Fibroblast of lung (primary cell): ENCODE measurements at regions not wholly inside any gene's neighbourhood (a gene's known extent, or its start where the extent isn't known, plus 50 kb on each side); places are given as distances from the start of the nearest gene placed in this dataset.

Experiments used
- EZH2 ChIP-seq: IDR thresholded peaks from 2 replicates; pipeline ENCODE4 v1.5.1; 2012; ENCODE audit warnings: low read length, control low read depth, mild to moderate bottlenecking; ENCODE audit errors: missing control alignments
- TF ChIP-seq, protein P1 (sequence below), 2 donors: IDR thresholded peaks in 1 of 2; conservative IDR thresholded peaks in 1 of 2; 1 replicate in 1 of 2; 2 replicates in 1 of 2; pipeline ENCODE4 v1.5.1; 2011 to 2012; ENCODE audit warnings: low read length in 2 of 2, control low read depth in 1 of 2, inconsistent platforms in 1 of 2, low read depth in 1 of 2, mild to moderate bottlenecking in 1 of 2

DNA sequence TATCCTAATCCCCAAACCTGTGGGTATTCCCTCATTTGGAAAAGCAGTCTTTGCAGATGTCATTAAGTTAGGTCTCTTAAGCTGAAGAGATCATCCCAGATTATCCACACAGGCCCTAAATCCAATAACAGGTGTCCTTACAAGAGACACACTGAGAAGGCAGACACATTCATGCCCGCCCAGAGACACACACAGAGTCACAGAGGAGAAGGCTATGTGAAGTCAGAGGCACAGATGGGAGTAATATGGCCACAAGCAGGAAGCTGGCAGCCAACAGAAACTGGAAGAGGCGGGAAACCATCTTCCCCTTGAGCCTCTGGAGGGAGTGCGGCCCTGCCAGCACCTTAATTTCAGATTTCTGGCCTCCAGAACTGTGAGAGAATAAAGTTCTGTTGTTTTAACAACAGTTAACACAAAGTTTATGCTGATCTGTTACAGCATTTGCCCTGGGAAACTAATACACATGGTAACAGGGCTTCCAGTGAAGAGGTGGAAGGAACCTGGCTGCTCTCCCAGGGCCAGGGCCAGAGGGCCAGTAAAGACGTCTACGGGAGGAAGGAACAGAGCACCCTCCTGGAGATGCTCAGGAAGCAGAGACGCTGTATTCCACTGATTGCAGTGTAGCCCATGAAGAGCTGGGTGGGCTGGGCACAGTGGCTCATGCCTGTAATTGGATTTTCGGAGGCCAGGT is 217.5 kb downstream of the GLI2 start:
- TF ChIP-seq, protein P1, sequence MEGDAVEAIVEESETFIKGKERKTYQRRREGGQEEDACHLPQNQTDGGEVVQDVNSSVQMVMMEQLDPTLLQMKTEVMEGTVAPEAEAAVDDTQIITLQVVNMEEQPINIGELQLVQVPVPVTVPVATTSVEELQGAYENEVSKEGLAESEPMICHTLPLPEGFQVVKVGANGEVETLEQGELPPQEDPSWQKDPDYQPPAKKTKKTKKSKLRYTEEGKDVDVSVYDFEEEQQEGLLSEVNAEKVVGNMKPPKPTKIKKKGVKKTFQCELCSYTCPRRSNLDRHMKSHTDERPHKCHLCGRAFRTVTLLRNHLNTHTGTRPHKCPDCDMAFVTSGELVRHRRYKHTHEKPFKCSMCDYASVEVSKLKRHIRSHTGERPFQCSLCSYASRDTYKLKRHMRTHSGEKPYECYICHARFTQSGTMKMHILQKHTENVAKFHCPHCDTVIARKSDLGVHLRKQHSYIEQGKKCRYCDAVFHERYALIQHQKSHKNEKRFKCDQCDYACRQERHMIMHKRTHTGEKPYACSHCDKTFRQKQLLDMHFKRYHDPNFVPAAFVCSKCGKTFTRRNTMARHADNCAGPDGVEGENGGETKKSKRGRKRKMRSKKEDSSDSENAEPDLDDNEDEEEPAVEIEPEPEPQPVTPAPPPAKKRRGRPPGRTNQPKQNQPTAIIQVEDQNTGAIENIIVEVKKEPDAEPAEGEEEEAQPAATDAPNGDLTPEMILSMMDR (conservative IDR thresholded peaks at IDR 0.05 in 1 of 2, IDR thresholded peaks at IDR 0.05 in 1 of 2; ENCODE audit: low read depth in 1 of 2, low read length in 2 of 2): no peak
- TF ChIP-seq EZH2: no peak
